ENCODE measurements at regions not wholly inside any gene's neighbourhood (a gene's known extent, or its start where the extent isn't known, plus 50 kb on each side); places are given as distances from the start of the nearest gene placed in this dataset.

- no peak overlapping the region for H3K27ac Mint-ChIP-seq
- Histone ChIP-seq H3K27me3 (ENCODE audit: insufficient read depth, low read length) (no peaks in the 10 kb centered on the region), H3K9me3 (ENCODE audit: control insufficient read depth, low read depth, low read length) (no peaks in the 10 kb centered on the region)
Observed at GRCh38 chr16:81151648-81152310, 55.6 kb upstream of the GCSH start.

More at GRCh38 chr16:81151648-81152310, 55.6 kb upstream of the GCSH start:
- Histone ChIP-seq H2BK5ac (ENCODE audit: insufficient read length, low read length) (no peak overlapping the region), H3K9ac (ENCODE audit: extremely low read depth, insufficient read length, low read length) (no peak overlapping the region), H3K18ac (ENCODE audit: insufficient read length, low read depth, low read length) (no peak overlapping the region), H3K79me2 (ENCODE audit: insufficient read depth, low read length) (no peaks in the 10 kb centered on the region), H4K5ac (ENCODE audit: insufficient read length, low read depth, low read length) (no peak overlapping the region), H3K56ac (ENCODE audit: insufficient read length, low read depth, low read length) (no peak overlapping the region), H2BK20ac (ENCODE audit: low read depth, low read length, poor library complexity, severe bottlenecking) (no peak overlapping the region), H2BK12ac (ENCODE audit: insufficient read length, low read depth, low read length) (no peak overlapping the region), H3T11ph (ENCODE audit: low read length) (no peak overlapping the region), H3K14ac (ENCODE audit: insufficient read depth, low read length) (no peak overlapping the region), H3K4ac (ENCODE audit: low read depth, low read length) (no peak overlapping the region), H3K79me1 (ENCODE audit: insufficient read depth, low read depth, low read length, poor library complexity, severe bottlenecking) (no peaks in the 10 kb centered on the region), H4K8ac (replicated peaks; ENCODE audit: insufficient read length, low read depth, low read length) (no peak overlapping the region), H2BK120ac (ENCODE audit: low read depth, low read length, poor library complexity, severe bottlenecking) (no peak overlapping the region), H3K23me2 (ENCODE audit: insufficient read length, low read depth, low read length, poor library complexity, severe bottlenecking) (no peaks in the 10 kb centered on the region), H3K4me1 (ENCODE audit: insufficient read depth, low read length) (no peaks in the 10 kb centered on the region), H2AFZ (ENCODE audit: low read length) (no peak overlapping the region), H2BK15ac (ENCODE audit: low read depth, low read length) (no peak overlapping the region), H3K23ac (ENCODE audit: insufficient read length, low read depth, low read length) (no peak overlapping the region), H4K91ac (ENCODE audit: insufficient read length, low read depth, low read length) (no peak overlapping the region), H4K20me1 (ENCODE audit: control insufficient read depth, insufficient read depth, insufficient read length) (no peaks in the 10 kb centered on the region), H3K4me2 (ENCODE audit: insufficient read depth, insufficient read length, low read length) (no peak overlapping the region), H2AK5ac (ENCODE audit: insufficient read length, low read length) (no peak overlapping the region), H3K27ac (ENCODE audit: insufficient read length, low read depth, low read length) (no peak overlapping the region)
- no CpG with 5 or more reads among the region's 13 CpGs for WGBS (ENCODE audit: extremely low coverage, insufficient read length, low lambda C conversion rate)
- TF ChIP-seq CTCF (conservative IDR thresholded peaks at IDR 0.05), result no peak
- H3K36me3 Mint-ChIP-seq (ENCODE audit: insufficient read depth in 1 of 3, low read depth in 3 of 3), result no peaks in the 10 kb centered on the region
- no peak for DNase-seq
- H3K9me3 Mint-ChIP-seq, result no peaks in the 10 kb centered on the region
- H3K4me1 Mint-ChIP-seq, result no peaks in the 10 kb centered on the region
- H3K4me3 Mint-ChIP-seq, result no peak overlapping the region
- no peaks in the 10 kb centered on the region; the same call in 1 of the 2 replicates for H3K27me3 Mint-ChIP-seq (ENCODE audit: low read depth)

All from H9 (cell line).